SK-N-SH (cell line): ENCODE measurements at regions not wholly inside any gene's neighbourhood (a gene's known extent, or its start where the extent isn't known, plus 50 kb on each side); places are given as distances from the start of the nearest gene placed in this dataset.

Experiments used
- CTCF ChIA-PET: fragments of 300-600, 350-600 bp; formaldehyde crosslinking; extraction: SDS; loops from one replicate; lab custom pipeline; 2021; lab: Yijun Ruan, JAX
- POLR2A ChIA-PET: fragments of 350-600 bp; sonication (Branson Sonifier 250); formaldehyde crosslinking; extraction: SDS; loops from one replicate; lab custom pipeline; 2020; ENCODE audit warnings: antibody characterized with exemption, inconsistent platforms; lab: Yijun Ruan, JAX
- DNase-seq: peaks from one replicate; pipeline ENCODE4 v3.0.0; 2012
- H2AFZ ChIP-seq: fragments of 200-600 bp; sonication (generic); 2 replicates; pipeline ENCODE4 v1.8.1; 2016; ENCODE audit warnings: antibody characterized with exemption, mild to moderate bottlenecking, low read depth
- H3F3A ChIP-seq: fragments of 200-600 bp; sonication (generic); replicated peaks from 2 replicates; pipeline ENCODE3; 2016; ENCODE audit warnings: antibody characterized with exemption, mild to moderate bottlenecking; ENCODE audit not compliant: insufficient read depth
- H3K27ac ChIP-seq, 2 experiments: fragments of 200-500 bp in 1 of 2; fragments of 200-600 bp in 1 of 2; sonication (Bioruptor generic) in 1 of 2; sonication (generic), shearing (Covaris generic) in 1 of 2; 2 replicates each; pipeline versions ENCODE4 v1.5.1 to v1.6.1; 2014 to 2016; ENCODE audit warnings: low read depth in 2 of 2, inconsistent platforms in 1 of 2, low read length in 1 of 2, mild to moderate bottlenecking in 1 of 2, mixed read lengths in 1 of 2
- H3K27me3 ChIP-seq: fragments of 200-600 bp; sonication (generic), shearing (Covaris generic); 2 replicates; pipeline ENCODE4 v1.6.1; 2016; ENCODE audit warnings: mixed run types; ENCODE audit not compliant: insufficient read depth
- H3K36me3 ChIP-seq, 2 experiments: fragments of 200-500 bp in 1 of 2; fragments of 200-600 bp in 1 of 2; sonication (Bioruptor generic) in 1 of 2; sonication (generic) in 1 of 2; replicated peaks in 1 of 2; 2 replicates each; pipeline versions ENCODE3 to v1.5.1; 2014 to 2016; ENCODE audit warnings: low read length in 1 of 2, mild to moderate bottlenecking in 1 of 2; ENCODE audit not compliant: insufficient read depth in 2 of 2, control insufficient read depth in 1 of 2
- H3K4me1 ChIP-seq, 2 experiments: fragments of 200-500 bp in 1 of 2; fragments of 200-600 bp in 1 of 2; sonication (Bioruptor generic) in 1 of 2; sonication (generic), shearing (Covaris generic) in 1 of 2; 2 replicates each; pipeline versions ENCODE4 v1.5.1 to v1.6.1; 2014 to 2016; ENCODE audit warnings: low read depth in 1 of 2, low read length in 1 of 2, mixed run types in 1 of 2; ENCODE audit not compliant: insufficient read depth in 2 of 2, control insufficient read depth in 1 of 2
- H3K4me2 ChIP-seq: fragments of 200-600 bp; sonication (generic), shearing (Covaris generic); 2 replicates; pipeline ENCODE4 v1.6.1; 2017; ENCODE audit warnings: mixed run types
- H3K4me3 ChIP-seq, 2 experiments: fragments of 200-500 bp in 1 of 2; fragments of 200-600 bp in 1 of 2; sonication (Bioruptor generic) in 1 of 2; sonication (generic), shearing (Covaris generic) in 1 of 2; 2 replicates each; pipeline versions ENCODE4 v1.5.1 to v1.8.1; 2014 to 2016; ENCODE audit warnings: low read depth in 2 of 2, inconsistent platforms in 1 of 2, low read length in 1 of 2, mild to moderate bottlenecking in 1 of 2, mixed read lengths in 1 of 2, moderate library complexity in 1 of 2
- H3K79me2 ChIP-seq: fragments of 200-600 bp; sonication (generic); 2 replicates; pipeline ENCODE4 v1.8.1; 2017; ENCODE audit warnings: mild to moderate bottlenecking; ENCODE audit not compliant: insufficient read depth
- H3K9ac ChIP-seq: fragments of 200-600 bp; sonication (generic); 2 replicates; pipeline ENCODE4 v1.6.1; 2017; ENCODE audit warnings: mixed run types
- H3K9me2 ChIP-seq: fragments of 200-600 bp; sonication (generic); 2 replicates; pipeline ENCODE4 v1.6.1; 2017; ENCODE audit warnings: mixed run types
- H3K9me3 ChIP-seq: fragments of 200-600 bp; sonication (generic); 2 replicates; pipeline ENCODE4 v1.6.1; 2017; ENCODE audit warnings: mixed run types, mild to moderate bottlenecking, moderate library complexity
- H4K20me1 ChIP-seq: fragments of 200-600 bp; sonication (generic); 2 replicates; pipeline ENCODE4 v1.6.1; 2017; ENCODE audit warnings: mild to moderate bottlenecking, mixed run types; ENCODE audit not compliant: insufficient read depth
- CHD2 ChIP-seq: fragments of 150-350 bp; IDR thresholded peaks from 2 replicates; pipeline ENCODE4 v1.6.1; 2018; ENCODE audit warnings: low read length; ENCODE audit not compliant: partially characterized antibody
- ELF1 ChIP-seq: IDR thresholded peaks from 2 replicates; pipeline ENCODE4 v1.4.0; 2012
- EZH2phosphoT487 ChIP-seq: fragments of 200-600 bp; sonication (generic); IDR thresholded peaks from 2 replicates; pipeline ENCODE4 v1.6.1; 2017; ENCODE audit warnings: low read depth, mixed run types, mild to moderate bottlenecking, antibody characterized with exemption, moderate library complexity, borderline replicate concordance
- FOXJ3 ChIP-seq: sonication (generic); formaldehyde crosslinking; IDR thresholded peaks from 2 replicates; pipeline ENCODE4 v1.5.1; 2020; ENCODE audit warnings: mild to moderate bottlenecking, missing genetic modification reagents
- GABPA ChIP-seq: IDR thresholded peaks from 2 replicates; pipeline ENCODE4 v1.4.0; 2012; ENCODE audit warnings: low read depth, mild to moderate bottlenecking
- JUND ChIP-seq: IDR thresholded peaks from 2 replicates; pipeline ENCODE4 v1.4.0; 2012
- MXI1 ChIP-seq: IDR thresholded peaks from 2 replicates; pipeline ENCODE4 v1.6.1; 2012; ENCODE audit warnings: mild to moderate bottlenecking, low read depth, low read length, improper control_type of control experiment
- RAD21 ChIP-seq: IDR thresholded peaks from 2 replicates; pipeline ENCODE4 v1.6.1; 2012; ENCODE audit warnings: mild to moderate bottlenecking, low read length
- RFX5 ChIP-seq: IDR thresholded peaks from 2 replicates; pipeline ENCODE4 v1.6.1; 2012; ENCODE audit warnings: mild to moderate bottlenecking, improper control_type of control experiment, low read length
- RXRA ChIP-seq: IDR thresholded peaks from 2 replicates; pipeline ENCODE4 v1.4.0; 2012; ENCODE audit warnings: low read depth, mild to moderate bottlenecking, borderline replicate concordance
- SIN3A ChIP-seq: IDR thresholded peaks from 2 replicates; pipeline ENCODE4 v1.6.1; 2012; ENCODE audit warnings: low read depth, mild to moderate bottlenecking, low read length, moderate library complexity, borderline replicate concordance
- SMC3 ChIP-seq: IDR thresholded peaks from 2 replicates; pipeline ENCODE4 v1.6.1; 2012; ENCODE audit warnings: low read depth, low read length, improper control_type of control experiment
- TAF1 ChIP-seq: IDR thresholded peaks from 2 replicates; pipeline ENCODE4 v1.6.1; 2012; ENCODE audit warnings: low read depth, mild to moderate bottlenecking, low read length, moderate library complexity, borderline replicate concordance
- TCF12 ChIP-seq: IDR thresholded peaks from 2 replicates; pipeline ENCODE4 v1.4.0; 2012
- YY1 ChIP-seq: IDR thresholded peaks from 2 replicates; pipeline ENCODE4 v1.4.0; 2012; ENCODE audit warnings: low read depth, mild to moderate bottlenecking
- ZBTB33 ChIP-seq: IDR thresholded peaks from 2 replicates; pipeline ENCODE4 v1.4.0; 2012; ENCODE audit warnings: low read depth, borderline replicate concordance
- WGBS: methylation state at CpG from one replicate; pipeline ENCODE4 v1.1.6; 2017; ENCODE audit warnings: low lambda C conversion rate; 5-methylcytosine and 5-hydroxymethylcytosine counted together
- TF ChIP-seq, protein P1 (sequence below): IDR thresholded peaks from 2 replicates; pipeline ENCODE4 v1.4.0; 2012; ENCODE audit warnings: low read depth, borderline replicate concordance

- H3K9me2 ChIP-seq = no peaks in the 10 kb centered on the region
- no peak overlapping the region for H2AFZ ChIP-seq
- no peak overlapping the region for H3K27ac ChIP-seq
- H3K79me2 ChIP-seq = no peaks in the 10 kb centered on the region
- H3K9ac ChIP-seq = no peak overlapping the region
- no peak for DNase-seq
- WGBS = 44% methylated on average over 6 of the region's 6 CpGs
- no peaks in the 10 kb centered on the region for H3K9me3 ChIP-seq
- H3K4me2 ChIP-seq = no peak overlapping the region
- TF ChIP-seq GABPA = no peak
- no peak for TF ChIP-seq ELF1
- TF ChIP-seq MXI1 = no peak
- no peak overlapping the region for H3K4me3 ChIP-seq
- H4K20me1 ChIP-seq = no peaks in the 10 kb centered on the region
- no peaks in the 10 kb centered on the region for H3K36me3 ChIP-seq
- ChIA-PET POLR2A (no interaction called here), CTCF (no interaction called here)
- H3K27me3 ChIP-seq = no peaks in the 10 kb centered on the region; the same call in 1 of the 2 replicates
- no peaks in the 10 kb centered on the region for H3F3A ChIP-seq
- H3K4me1 ChIP-seq = no peaks in the 10 kb centered on the region
Measured at GRCh38 chr6:4664911-4665310, 111.3 kb upstream of the CDYL start.

GRCh38 chr6:4664117-4664626, 112.0 kb upstream of the CDYL start:
- Histone ChIP-seq H2AFZ (no peak overlapping the region), H3K9ac (no peak overlapping the region), H3F3A (no peaks in the 10 kb centered on the region), H3K36me3 (no peaks in the 10 kb centered on the region), H3K9me2 (no peaks in the 10 kb centered on the region), H4K20me1 (no peaks in the 10 kb centered on the region), H3K4me1 (no peaks in the 10 kb centered on the region), H3K79me2 (no peaks in the 10 kb centered on the region), H3K27me3 (no peaks in the 10 kb centered on the region; the same call in 1 of the 2 replicates), H3K27ac (no peak overlapping the region), H3K4me2 (no peak overlapping the region), H3K4me3 (no peak overlapping the region), H3K9me3 (no peaks in the 10 kb centered on the region)
- DNase-seq = no peak
- TF ChIP-seq JUND (no peak), YY1 (no peak), RFX5 (no peak)
- TF ChIP-seq, protein P1, sequence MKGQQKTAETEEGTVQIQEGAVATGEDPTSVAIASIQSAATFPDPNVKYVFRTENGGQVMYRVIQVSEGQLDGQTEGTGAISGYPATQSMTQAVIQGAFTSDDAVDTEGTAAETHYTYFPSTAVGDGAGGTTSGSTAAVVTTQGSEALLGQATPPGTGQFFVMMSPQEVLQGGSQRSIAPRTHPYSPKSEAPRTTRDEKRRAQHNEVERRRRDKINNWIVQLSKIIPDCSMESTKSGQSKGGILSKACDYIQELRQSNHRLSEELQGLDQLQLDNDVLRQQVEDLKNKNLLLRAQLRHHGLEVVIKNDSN = peak; percentile 60; the same call in 1 of the 2 replicates
- ChIA-PET POLR2A (no interaction called here), CTCF (no interaction called here)
- WGBS = 57% methylated on average over 7 of the region's 7 CpGs

GRCh38 chr6:4662886-4663285, 113.3 kb upstream of the CDYL start:
- no peaks in the 10 kb centered on the region for H3K9me2 ChIP-seq
- TF ChIP-seq EZH2phosphoT487 (no peak), ELF1 (no peak), TAF1 (no peak), RAD21 (no peak), YY1 (no peak), SMC3 (no peak), MXI1 (no peak), ZBTB33 (no peak), FOXJ3 (no peak), CHD2 (no peak), SIN3A (no peak), RXRA (no peak), TCF12 (no peak)
- H3K4me2 ChIP-seq = no peak overlapping the region
- no peaks in the 10 kb centered on the region; the same call in 1 of the 2 replicates for H3K27me3 ChIP-seq
- CTCF ChIA-PET = no interaction called here
- H2AFZ ChIP-seq = no peak overlapping the region
- H3K36me3 ChIP-seq = no peaks in the 10 kb centered on the region
- DNase-seq = no peak
- no peaks in the 10 kb centered on the region for H3F3A ChIP-seq
- H3K9ac ChIP-seq = no peak overlapping the region
- H4K20me1 ChIP-seq = no peaks in the 10 kb centered on the region
- H3K9me3 ChIP-seq = no peaks in the 10 kb centered on the region
- H3K4me3 ChIP-seq = no peak overlapping the region
- H3K27ac ChIP-seq = no peak overlapping the region
- 49% methylated on average over 7 of the region's 7 CpGs for WGBS
- H3K4me1 ChIP-seq = no peaks in the 10 kb centered on the region
- no peaks in the 10 kb centered on the region for H3K79me2 ChIP-seq
- POLR2A ChIA-PET = no interaction called here
